Loucy (cell line): ENCODE measurements at regions not wholly inside any gene's neighbourhood (a gene's known extent, or its start where the extent isn't known, plus 50 kb on each side); places are given as distances from the start of the nearest gene placed in this dataset.
A peak's percentile ranks its signal among the peaks of the same experiment; 100 is the strongest.

Source experiments
- H2AFZ ChIP-seq: fragments of 200-600 bp; sonication (generic); 2 replicates; pipeline ENCODE4 v1.6.0; 2016; ENCODE audit warnings: antibody characterized with exemption, mild to moderate bottlenecking, low read length, moderate library complexity
- H3F3A ChIP-seq: fragments of 200-600 bp; 2 replicates; pipeline ENCODE4 v1.6.0; 2016; ENCODE audit warnings: antibody characterized with exemption, low read depth, mild to moderate bottlenecking
- H3K27me3 ChIP-seq: fragments of 200-600 bp; sonication (generic); 2 replicates; pipeline ENCODE4 v1.6.1; 2014; ENCODE audit warnings: low read length, mild to moderate bottlenecking; ENCODE audit not compliant: insufficient read depth, poor library complexity, severe bottlenecking
- H3K36me3 ChIP-seq: fragments of 200-600 bp; sonication (generic); 2 replicates; pipeline ENCODE4 v1.6.1; 2016; ENCODE audit warnings: low read length; ENCODE audit not compliant: insufficient read depth
- H3K4me1 ChIP-seq: fragments of 200-600 bp; sonication (generic); 2 replicates; pipeline ENCODE4 v1.5.1; 2014; ENCODE audit warnings: low read length, mild to moderate bottlenecking; ENCODE audit not compliant: insufficient read depth, poor library complexity, severe bottlenecking
- H3K4me2 ChIP-seq: fragments of 200-600 bp; sonication (generic); 2 replicates; pipeline ENCODE4 v1.6.0; 2014; ENCODE audit warnings: antibody characterized with exemption, low read length, low read depth, mild to moderate bottlenecking; ENCODE audit not compliant: poor library complexity, severe bottlenecking
- H3K4me3 ChIP-seq: fragments of 200-600 bp; sonication (generic); 2 replicates; pipeline ENCODE4 v1.5.1; 2014; ENCODE audit warnings: low read length, mild to moderate bottlenecking, mixed read lengths; ENCODE audit not compliant: poor library complexity, severe bottlenecking
- H3K79me2 ChIP-seq: fragments of 200-600 bp; sonication (generic); 2 replicates; pipeline ENCODE4 v1.6.1; 2014; ENCODE audit warnings: low read length; ENCODE audit not compliant: insufficient read depth
- H3K9ac ChIP-seq: fragments of 200-600 bp; sonication (generic); 2 replicates; pipeline ENCODE4 v1.6.0; 2014; ENCODE audit warnings: mild to moderate bottlenecking, low read depth, low read length, moderate library complexity; ENCODE audit not compliant: poor library complexity, severe bottlenecking
- H3K9me2 ChIP-seq: fragments of 200-600 bp; sonication (generic); replicated peaks from 2 replicates; pipeline ENCODE4 v1.6.1; 2016; ENCODE audit warnings: low read depth, low read length, mixed read lengths
- H3K9me3 ChIP-seq: fragments of 200-600 bp; sonication (generic); 2 replicates; pipeline ENCODE4 v1.6.1; 2014; ENCODE audit warnings: mild to moderate bottlenecking, antibody characterized with exemption, low read length, low read depth; ENCODE audit not compliant: insufficient read depth
- H4K20me1 ChIP-seq: fragments of 200-600 bp; sonication (generic); 2 replicates; pipeline ENCODE4 v1.6.0; 2014; ENCODE audit warnings: antibody characterized with exemption, low read length, mild to moderate bottlenecking; ENCODE audit not compliant: insufficient read depth, poor library complexity, severe bottlenecking
- EZH2phosphoT487 ChIP-seq: fragments of 200-600 bp; IDR thresholded peaks from 2 replicates; pipeline ENCODE4 v1.6.1; 2018; ENCODE audit warnings: antibody characterized with exemption, mild to moderate bottlenecking, moderate library complexity, borderline replicate concordance
- TF ChIP-seq, protein P1 (sequence below): fragments of 200-600 bp; sonication (generic); conservative IDR thresholded peaks from 2 replicates; pipeline ENCODE4 v1.5.1; 2014; ENCODE audit warnings: mild to moderate bottlenecking, antibody characterized with exemption, low read length

GRCh38 chrX:95733426-95733825, 951.2 kb upstream of the DIAPH2 start:
- H2AFZ ChIP-seq, result no peak overlapping the region
- H3K4me3 ChIP-seq, result no peak overlapping the region
- H3K4me1 ChIP-seq, result no peaks in the 10 kb centered on the region
- no peaks in the 10 kb centered on the region for H3K27me3 ChIP-seq
- H3K79me2 ChIP-seq, result no peaks in the 10 kb centered on the region
- no peaks in the 10 kb centered on the region for H4K20me1 ChIP-seq
- H3K9ac ChIP-seq, result no peak overlapping the region
- no peaks in the 10 kb centered on the region for H3K36me3 ChIP-seq
- H3K9me3 ChIP-seq, result no peaks in the 10 kb centered on the region
- H3K9me2 ChIP-seq, result no peaks in the 10 kb centered on the region
- H3K4me2 ChIP-seq, result peak overlapping the region; percentile 31
- no peaks in the 10 kb centered on the region for H3F3A ChIP-seq
- TF ChIP-seq, protein P1, sequence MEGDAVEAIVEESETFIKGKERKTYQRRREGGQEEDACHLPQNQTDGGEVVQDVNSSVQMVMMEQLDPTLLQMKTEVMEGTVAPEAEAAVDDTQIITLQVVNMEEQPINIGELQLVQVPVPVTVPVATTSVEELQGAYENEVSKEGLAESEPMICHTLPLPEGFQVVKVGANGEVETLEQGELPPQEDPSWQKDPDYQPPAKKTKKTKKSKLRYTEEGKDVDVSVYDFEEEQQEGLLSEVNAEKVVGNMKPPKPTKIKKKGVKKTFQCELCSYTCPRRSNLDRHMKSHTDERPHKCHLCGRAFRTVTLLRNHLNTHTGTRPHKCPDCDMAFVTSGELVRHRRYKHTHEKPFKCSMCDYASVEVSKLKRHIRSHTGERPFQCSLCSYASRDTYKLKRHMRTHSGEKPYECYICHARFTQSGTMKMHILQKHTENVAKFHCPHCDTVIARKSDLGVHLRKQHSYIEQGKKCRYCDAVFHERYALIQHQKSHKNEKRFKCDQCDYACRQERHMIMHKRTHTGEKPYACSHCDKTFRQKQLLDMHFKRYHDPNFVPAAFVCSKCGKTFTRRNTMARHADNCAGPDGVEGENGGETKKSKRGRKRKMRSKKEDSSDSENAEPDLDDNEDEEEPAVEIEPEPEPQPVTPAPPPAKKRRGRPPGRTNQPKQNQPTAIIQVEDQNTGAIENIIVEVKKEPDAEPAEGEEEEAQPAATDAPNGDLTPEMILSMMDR, result no peak
- no peak for TF ChIP-seq EZH2phosphoT487

- H3K4me3 ChIP-seq, result no peak overlapping the region
- no peaks in the 10 kb centered on the region for H3K9me2 ChIP-seq
- H3K27me3 ChIP-seq, result no peaks in the 10 kb centered on the region
- no peak overlapping the region for H3K4me2 ChIP-seq
- TF ChIP-seq, protein P1, result no peak
- no peak for TF ChIP-seq EZH2phosphoT487
- H2AFZ ChIP-seq, result no peak overlapping the region
- H3K36me3 ChIP-seq, result no peaks in the 10 kb centered on the region
- H3K9ac ChIP-seq, result no peak overlapping the region
- no peaks in the 10 kb centered on the region for H3K4me1 ChIP-seq
- H4K20me1 ChIP-seq, result no peaks in the 10 kb centered on the region
- no peaks in the 10 kb centered on the region for H3K79me2 ChIP-seq
- H3F3A ChIP-seq, result no peaks in the 10 kb centered on the region
- no peaks in the 10 kb centered on the region for H3K9me3 ChIP-seq
Measured at GRCh38 chrX:95754411-95754810, 930.2 kb upstream of the DIAPH2 start.

DNA sequence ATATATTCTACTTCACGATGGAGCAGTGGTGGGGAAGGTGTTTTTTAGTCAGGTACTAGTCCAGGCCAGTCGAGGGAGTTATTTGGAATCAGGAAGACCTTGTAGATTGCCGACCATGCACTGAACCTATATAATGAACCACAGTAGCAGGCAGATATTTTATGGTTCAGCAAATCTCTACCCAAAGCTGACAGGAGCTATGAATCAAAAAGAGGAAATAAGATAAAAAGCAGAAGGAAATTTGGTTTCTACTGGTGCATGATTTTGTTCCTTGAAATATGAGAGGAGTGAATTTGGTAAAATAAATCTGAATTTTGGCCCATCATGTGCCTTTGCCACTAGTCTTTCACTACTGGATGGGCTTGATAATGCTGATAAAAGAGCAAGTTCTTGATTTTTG, 924.3 kb upstream of the DIAPH2 start:
- no peaks in the 10 kb centered on the region for H3K9me3 ChIP-seq
- H3K9me2 ChIP-seq, result no peaks in the 10 kb centered on the region
- no peak overlapping the region for H2AFZ ChIP-seq
- H3K9ac ChIP-seq, result no peak overlapping the region
- no peaks in the 10 kb centered on the region for H3K4me1 ChIP-seq
- no peak for TF ChIP-seq EZH2phosphoT487
- TF ChIP-seq, protein P1, result no peak
- no peak overlapping the region for H3K4me3 ChIP-seq
- no peaks in the 10 kb centered on the region for H4K20me1 ChIP-seq
- no peaks in the 10 kb centered on the region for H3K27me3 ChIP-seq
- H3F3A ChIP-seq, result no peaks in the 10 kb centered on the region
- H3K36me3 ChIP-seq, result no peaks in the 10 kb centered on the region
- H3K4me2 ChIP-seq, result no peak overlapping the region
- no peaks in the 10 kb centered on the region for H3K79me2 ChIP-seq
